ENCODE measurements at regions not wholly inside any gene's neighbourhood (a gene's known extent, or its start where the extent isn't known, plus 50 kb on each side); places are given as distances from the start of the nearest gene placed in this dataset.

GRCh38 chr16:79431923-79432322, 168.6 kb downstream of the MAF start:
- ChIA-PET CTCF (no interaction called here), POLR2A (no interaction called here)
- H3K9me3 ChIP-seq (ENCODE audit: control insufficient read depth, insufficient read depth, low read depth, low read length): no peaks in the 10 kb centered on the region
- intact Hi-C loops (cut with micrococcal nuclease; ENCODE audit: unreplicated experiment): no loop called here
- in situ Hi-C loops (cut with HindIII; ENCODE audit: low pct_unique_long_range_greater_than_20kb, low sequenced_read_pairs): no loop called here
- no peak for DNase-seq (ENCODE audit: low read depth, low spot score)
- no peaks in the 10 kb centered on the region for H3K27me3 ChIP-seq (ENCODE audit: control insufficient read depth, insufficient read depth, low read length)
- H3K36me3 ChIP-seq (ENCODE audit: control insufficient read depth, insufficient read depth, low read length): no peaks in the 10 kb centered on the region
- H3K4me3 ChIP-seq (ENCODE audit: low read depth in 2 of 2, low read length in 2 of 2): no peak overlapping the region
- no TSS peak for BruUV-seq (replicated peaks)
- no peaks in the 10 kb centered on the region for H3K4me1 ChIP-seq (ENCODE audit: control insufficient read depth, insufficient read depth, low read length)
- no peak for ATAC-seq
- no peak overlapping the region for H3K27ac ChIP-seq (ENCODE audit: low read length)
- no peak for TF ChIP-seq REST (IDR thresholded peaks at IDR 0.05; ENCODE audit: insufficient read depth in 1 of 2, low read depth in 2 of 2, low read length in 1 of 2)
- no peak for TF ChIP-seq SIN3A (IDR thresholded peaks at IDR 0.05; ENCODE audit: borderline replicate concordance, insufficient read depth, low read depth, low read length)
- no peak for TF ChIP-seq CTCF (IDR thresholded peaks at IDR 0.05)
- no peak for TF ChIP-seq POLR2AphosphoS5 (IDR thresholded peaks at IDR 0.05; ENCODE audit: low read depth, low read length)
- no peak for TF ChIP-seq TCF7L2 (IDR thresholded peaks at IDR 0.05; ENCODE audit: low read depth, low read length)

- no peaks in the 10 kb centered on the region for H3K9me3 ChIP-seq (ENCODE audit: control insufficient read depth, insufficient read depth, low read depth, low read length)
- intact Hi-C loops (cut with micrococcal nuclease; ENCODE audit: unreplicated experiment): no loop called here
- H3K27ac ChIP-seq (ENCODE audit: low read length): no peak overlapping the region
- POLR2A ChIA-PET: no interaction called here
- BruUV-seq (replicated peaks): no TSS peak
- in situ Hi-C loops (cut with HindIII; ENCODE audit: low pct_unique_long_range_greater_than_20kb, low sequenced_read_pairs): no loop called here
- H3K4me1 ChIP-seq (ENCODE audit: control insufficient read depth, insufficient read depth, low read length): no peaks in the 10 kb centered on the region
- H3K27me3 ChIP-seq (ENCODE audit: control insufficient read depth, insufficient read depth, low read length): no peaks in the 10 kb centered on the region
- H3K36me3 ChIP-seq (ENCODE audit: control insufficient read depth, insufficient read depth, low read length): no peaks in the 10 kb centered on the region
- CTCF ChIA-PET: no interaction called here
- H3K4me3 ChIP-seq (ENCODE audit: low read depth in 2 of 2, low read length in 2 of 2): no peak overlapping the region
- no peak for DNase-seq (ENCODE audit: low read depth, low spot score)
- TF ChIP-seq REST (IDR thresholded peaks at IDR 0.05; ENCODE audit: insufficient read depth in 1 of 2, low read depth in 2 of 2, low read length in 1 of 2) (no peak), CTCF (IDR thresholded peaks at IDR 0.05) (no peak), SIN3A (IDR thresholded peaks at IDR 0.05; ENCODE audit: borderline replicate concordance, insufficient read depth, low read depth, low read length) (no peak), TCF7L2 (IDR thresholded peaks at IDR 0.05; ENCODE audit: low read depth, low read length) (no peak), POLR2AphosphoS5 (IDR thresholded peaks at IDR 0.05; ENCODE audit: low read depth, low read length) (no peak)
- ATAC-seq: no peak
Observed at GRCh38 chr16:79430191-79430678, 170.3 kb downstream of the MAF start.
